A673 (cell line): ENCODE measurements at regions not wholly inside any gene's neighbourhood (a gene's known extent, or its start where the extent isn't known, plus 50 kb on each side); places are given as distances from the start of the nearest gene placed in this dataset.

Source experiments
- BruUV-seq: library from RNA; stranded (reverse); fragments of 400-500 nt; replicated peaks from 2 replicates; lab custom pipeline; 2021; lab: Mats Ljungman, UMichigan
- CTCF ChIA-PET: fragments of 300-600 bp; sonication (Branson Sonifier 250); formaldehyde crosslinking; loops from one replicate; lab custom pipeline; 2022; ENCODE audit warnings: antibody characterized with exemption; lab: Charles Lee
- POLR2A ChIA-PET: fragments of 300-600 bp; sonication (Branson Sonifier 250); formaldehyde crosslinking; loops from one replicate; lab custom pipeline; 2022; ENCODE audit warnings: antibody characterized with exemption; ENCODE audit not compliant: low non-redundant PET; lab: Charles Lee
- DNase-seq: peaks from one replicate; pipeline ENCODE4 v3.0.0-alpha.2; 2015; ENCODE audit warnings: low spot score
- H3K27ac ChIP-seq: fragments of 200-600 bp; sonication (generic); 2 replicates; pipeline ENCODE4 v1.5.1; 2016; ENCODE audit warnings: mixed run types, low read depth, mild to moderate bottlenecking, mixed read lengths, antibody characterized with exemption, low read length; ENCODE audit not compliant: poor library complexity, severe bottlenecking
- H3K27me3 ChIP-seq: fragments of 200-600 bp; sonication (generic); replicated peaks from 2 replicates; pipeline ENCODE4 v1.6.1; 2017; ENCODE audit warnings: mixed run types, low read depth, mild to moderate bottlenecking, mixed read lengths, antibody characterized with exemption, low read length; ENCODE audit not compliant: insufficient read depth, poor library complexity
- H3K36me3 ChIP-seq: fragments of 200-600 bp; sonication (generic); 2 replicates; pipeline ENCODE4 v1.6.1; 2016; ENCODE audit warnings: mixed run types, mild to moderate bottlenecking, mixed read lengths, antibody characterized with exemption, low read length; ENCODE audit not compliant: insufficient read depth, poor library complexity, severe bottlenecking
- H3K4me1 ChIP-seq: fragments of 200-600 bp; sonication (generic); 2 replicates; pipeline ENCODE4 v1.6.1; 2017; ENCODE audit warnings: mixed run types, mild to moderate bottlenecking, mixed read lengths, antibody characterized with exemption, low read length; ENCODE audit not compliant: insufficient read depth, poor library complexity, severe bottlenecking
- H3K4me3 ChIP-seq: fragments of 200-600 bp; sonication (generic); 2 replicates; pipeline ENCODE4 v1.5.1; 2016; ENCODE audit warnings: low read depth, mixed run types, mild to moderate bottlenecking, mixed read lengths, low read length; ENCODE audit not compliant: poor library complexity, severe bottlenecking
- H3K9me3 ChIP-seq: fragments of 200-600 bp; sonication (generic); 2 replicates; pipeline ENCODE4 v1.6.1; 2016; ENCODE audit warnings: mixed run types, low read depth, mild to moderate bottlenecking, mixed read lengths, antibody characterized with exemption, low read length; ENCODE audit not compliant: poor library complexity, severe bottlenecking
- CTCF ChIP-seq: fragments of 300-800, 200-600 bp; sonication (generic); conservative IDR thresholded peaks from 2 replicates; pipeline ENCODE4 v1.5.1; 2017; ENCODE audit warnings: low read depth, mild to moderate bottlenecking, antibody characterized with exemption, low read length, moderate library complexity, mixed read lengths
- EZH2 ChIP-seq: fragments of 200-600 bp; sonication (generic); IDR thresholded peaks from 2 replicates; pipeline ENCODE4 v1.6.1; 2017; ENCODE audit warnings: borderline replicate concordance, low read depth, mild to moderate bottlenecking, mixed read lengths, antibody characterized with exemption, low read length; ENCODE audit not compliant: poor library complexity, severe bottlenecking
- intact Hi-C: fragments of 100-400 bp; cut with micrococcal nuclease; formaldehyde crosslinking; loops from one replicate; pipeline ENCODE4 v1.10.0; 2022; ENCODE audit not compliant: unreplicated experiment

GRCh38 chr10:26640391-26640790, 57.1 kb upstream of the PDSS1 start:
- Histone ChIP-seq H3K36me3 (peaks cover 6% of the 10 kb centered on the region), H3K4me3 (no peak overlapping the region), H3K4me1 (no peaks in the 10 kb centered on the region), H3K27me3 (no peaks in the 10 kb centered on the region), H3K9me3 (no peaks in the 10 kb centered on the region), H3K27ac (no peak overlapping the region)
- intact Hi-C loops, result no loop called here
- no peak for DNase-seq
- ChIA-PET POLR2A (no interaction called here), CTCF (no interaction called here)
- no TSS peak for BruUV-seq
- no peak for TF ChIP-seq CTCF
- no peak for TF ChIP-seq EZH2

GRCh38 chr10:26642896-26643653, 54.4 kb upstream of the PDSS1 start:
- Histone ChIP-seq H3K27me3 (no peaks in the 10 kb centered on the region), H3K9me3 (no peaks in the 10 kb centered on the region), H3K4me3 (no peak overlapping the region), H3K4me1 (no peaks in the 10 kb centered on the region), H3K27ac (no peak overlapping the region), H3K36me3 (peaks cover 27% of the 10 kb centered on the region)
- intact Hi-C loops, result no loop called here
- CTCF ChIA-PET, result no interaction called here
- no TSS peak for BruUV-seq
- TF ChIP-seq EZH2 (no peak), CTCF (no peak)
- POLR2A ChIA-PET, result no interaction called here
- no peak for DNase-seq

GRCh38 chr10:26647602-26648244, 49.8 kb upstream of the PDSS1 start:
- TF ChIP-seq EZH2 (no peak), CTCF (no peak)
- no TSS peak for BruUV-seq
- H3K27ac ChIP-seq, result no peak overlapping the region
- H3K4me3 ChIP-seq, result no peak overlapping the region
- H3K9me3 ChIP-seq, result no peaks in the 10 kb centered on the region
- ChIA-PET CTCF (no interaction called here), POLR2A (interaction anchor here (0.6 kb wide), 1 partner anchor 9 kb away, joined by 3 read pairs; no protein-coding TSS in a partner anchor)
- H3K36me3 ChIP-seq, result peaks cover 36% of the 10 kb centered on the region
- H3K27me3 ChIP-seq, result no peaks in the 10 kb centered on the region
- no peak for DNase-seq
- H3K4me1 ChIP-seq, result no peaks in the 10 kb centered on the region
- intact Hi-C loops, result no loop called here
